SW480 (cell line): ENCODE measurements at regions not wholly inside any gene's neighbourhood (a gene's known extent, or its start where the extent isn't known, plus 50 kb on each side); places are given as distances from the start of the nearest gene placed in this dataset.
"Not testable (repeated sequence)": the region's sequence is repeated elsewhere in the genome, so short reads cannot be mapped to it uniquely, and the experiment has no call there.

Experiments used
- DNase-seq: peaks from one replicate; pipeline ENCODE4 v3.0.0-alpha.2; 2016; ENCODE audit warnings: low spot score

DNA sequence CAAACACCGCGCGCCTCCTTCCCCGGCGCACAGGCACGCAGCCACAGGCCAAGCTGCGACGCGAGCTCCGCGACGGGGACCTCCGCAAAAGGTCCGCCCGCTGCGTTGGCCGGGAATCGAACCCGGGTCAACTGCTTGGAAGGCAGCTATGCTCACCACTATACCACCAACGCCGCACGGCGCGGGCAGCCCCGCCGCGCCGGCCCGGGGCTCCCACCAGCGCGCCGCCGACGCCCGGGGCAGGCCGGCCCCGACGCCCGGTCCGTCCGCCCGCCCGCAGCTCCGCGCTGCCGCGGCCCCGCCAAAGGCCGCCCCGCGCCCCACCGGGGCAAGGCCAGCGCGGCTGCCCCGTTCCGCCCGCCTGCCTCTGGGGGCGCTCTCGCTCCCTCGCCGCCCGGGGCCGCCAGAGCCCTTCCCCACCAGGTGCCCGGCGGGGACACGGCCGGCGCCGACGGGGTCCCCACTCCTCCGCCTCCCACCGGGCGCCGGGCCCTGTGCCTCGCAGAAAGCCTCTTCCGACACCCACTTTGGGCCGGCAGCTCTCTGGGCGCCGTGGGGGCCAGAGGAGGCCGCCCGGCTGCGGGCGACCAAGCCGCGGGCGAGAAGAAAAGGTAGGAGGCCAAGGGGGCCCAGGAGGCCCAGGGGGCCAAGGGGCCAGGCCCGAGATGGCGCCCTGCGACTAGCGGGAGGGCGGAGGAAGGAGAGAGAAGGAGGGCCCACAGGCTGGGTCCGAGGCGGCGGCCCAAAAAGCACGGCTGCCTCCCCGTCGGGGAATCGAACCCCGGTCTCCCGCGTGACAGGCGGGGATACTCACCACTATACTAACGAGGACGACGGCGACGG, 50.2 kb upstream of the FCGR2A start:
- DNase-seq: not testable (repeated sequence)

DNA sequence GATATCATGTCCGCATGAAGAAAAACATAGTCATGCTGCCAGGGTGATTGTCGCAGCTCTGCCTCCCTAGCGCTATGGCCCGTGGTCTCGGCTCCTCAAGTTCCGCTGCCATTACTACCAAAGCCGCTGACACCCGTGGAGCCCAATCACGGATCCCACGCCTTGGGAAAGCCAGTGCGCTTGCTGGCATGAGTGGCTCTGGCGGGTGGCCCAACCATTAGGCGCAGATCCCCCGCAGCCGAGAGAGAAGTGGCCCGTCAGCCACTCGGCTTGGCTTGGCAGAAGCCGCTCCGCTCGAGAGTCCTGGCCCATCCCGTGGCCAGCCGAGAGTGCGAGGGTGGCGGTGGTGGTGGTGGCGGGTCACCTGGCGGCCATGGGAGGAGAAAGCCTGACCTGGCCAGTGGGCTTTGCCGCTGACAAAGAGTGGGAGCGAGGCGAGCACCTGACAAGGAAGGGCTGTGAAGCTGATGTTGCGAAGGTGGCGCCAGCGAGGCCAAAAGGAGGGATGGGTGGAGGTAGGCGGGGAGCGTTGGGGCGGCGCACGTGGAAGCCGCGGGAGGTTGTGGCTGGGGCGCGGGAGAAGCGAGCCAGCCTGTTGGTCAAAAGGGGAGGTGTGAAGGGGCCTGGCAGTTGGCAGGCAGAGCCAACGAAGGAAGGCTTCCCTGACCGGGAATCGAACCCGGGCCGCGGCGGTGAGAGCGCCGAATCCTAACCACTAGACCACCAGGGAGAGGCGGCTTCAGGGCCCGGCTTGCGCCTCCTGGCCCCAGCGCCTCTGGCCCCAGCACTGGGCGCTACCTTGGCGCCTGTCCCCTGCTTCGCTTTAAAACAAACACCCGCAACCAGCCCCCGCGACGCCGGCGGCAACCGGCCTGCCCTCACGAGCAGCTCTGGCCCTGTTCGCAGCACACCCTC, 51.0 kb upstream of the FCGR2A start:
- DNase-seq: not testable (repeated sequence)

DNA sequence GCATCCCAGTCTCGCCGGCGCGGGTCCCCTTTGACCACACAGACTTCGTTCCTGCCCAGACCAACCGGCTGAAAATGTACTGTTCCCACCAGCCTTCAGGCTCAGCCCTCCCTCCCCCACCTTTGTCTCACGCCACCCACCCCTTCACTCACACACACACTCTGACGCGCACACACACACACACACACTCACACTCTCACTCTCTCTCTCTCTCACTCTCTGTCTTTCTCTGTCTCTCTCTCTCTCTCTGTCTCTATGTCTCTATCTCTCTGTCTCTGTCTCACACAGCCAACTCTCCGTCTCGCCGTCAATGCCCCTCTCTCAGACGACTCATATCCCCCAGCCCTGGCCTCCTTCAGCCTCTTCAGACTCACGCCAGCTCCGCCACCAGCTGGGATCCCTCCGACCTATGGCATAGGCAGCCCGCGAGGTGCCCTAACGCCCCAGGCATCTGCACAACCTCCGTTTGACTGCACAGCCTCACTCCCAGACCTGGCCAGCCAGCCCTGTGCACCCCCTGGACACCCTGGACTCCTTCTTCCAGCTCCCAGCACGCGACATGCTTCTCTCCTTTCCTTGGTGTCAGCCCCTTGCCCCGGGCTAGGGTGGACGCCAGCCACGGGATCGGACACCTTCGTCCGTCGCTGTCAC, 53.4 kb upstream of the FCGR2A start:
- DNase-seq: not testable (repeated sequence)

DNA sequence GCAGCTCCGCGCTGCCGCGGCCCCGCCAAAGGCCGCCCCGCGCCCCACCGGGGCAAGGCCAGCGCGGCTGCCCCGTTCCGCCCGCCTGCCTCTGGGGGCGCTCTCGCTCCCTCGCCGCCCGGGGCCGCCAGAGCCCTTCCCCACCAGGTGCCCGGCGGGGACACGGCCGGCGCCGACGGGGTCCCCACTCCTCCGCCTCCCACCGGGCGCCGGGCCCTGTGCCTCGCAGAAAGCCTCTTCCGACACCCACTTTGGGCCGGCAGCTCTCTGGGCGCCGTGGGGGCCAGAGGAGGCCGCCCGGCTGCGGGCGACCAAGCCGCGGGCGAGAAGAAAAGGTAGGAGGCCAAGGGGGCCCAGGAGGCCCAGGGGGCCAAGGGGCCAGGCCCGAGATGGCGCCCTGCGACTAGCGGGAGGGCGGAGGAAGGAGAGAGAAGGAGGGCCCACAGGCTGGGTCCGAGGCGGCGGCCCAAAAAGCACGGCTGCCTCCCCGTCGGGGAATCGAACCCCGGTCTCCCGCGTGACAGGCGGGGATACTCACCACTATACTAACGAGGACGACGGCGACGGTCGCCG, 57.4 kb upstream of the FCGR2A start:
- DNase-seq: not testable (repeated sequence)

DNA sequence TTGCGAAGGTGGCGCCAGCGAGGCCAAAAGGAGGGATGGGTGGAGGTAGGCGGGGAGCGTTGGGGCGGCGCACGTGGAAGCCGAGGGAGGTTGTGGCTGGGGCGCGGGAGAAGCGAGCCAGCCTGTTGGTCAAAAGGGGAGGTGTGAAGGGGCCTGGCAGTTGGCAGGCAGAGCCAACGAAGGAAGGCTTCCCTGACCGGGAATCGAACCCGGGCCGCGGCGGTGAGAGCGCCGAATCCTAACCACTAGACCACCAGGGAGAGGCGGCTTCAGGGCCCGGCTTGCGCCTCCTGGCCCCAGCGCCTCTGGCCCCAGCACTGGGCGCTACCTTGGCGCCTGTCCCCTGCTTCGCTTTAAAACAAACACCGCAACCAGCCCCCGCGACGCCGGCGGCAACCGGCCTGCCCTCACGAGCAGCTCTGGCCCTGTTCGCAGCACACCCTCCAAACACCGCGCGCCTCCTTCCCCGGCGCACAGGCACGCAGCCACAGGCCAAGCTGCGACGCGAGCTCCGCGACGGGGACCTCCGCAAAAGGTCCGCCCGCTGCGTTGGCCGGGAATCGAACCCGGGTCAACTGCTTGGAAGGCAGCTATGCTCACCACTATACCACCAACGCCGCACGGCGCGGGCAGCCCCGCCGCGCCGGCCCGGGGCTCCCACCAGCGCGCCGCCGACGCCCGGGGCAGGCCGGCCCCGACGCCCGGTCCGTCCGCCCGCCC, 58.1 kb upstream of the FCGR2A start:
- not testable (repeated sequence) for DNase-seq

DNA sequence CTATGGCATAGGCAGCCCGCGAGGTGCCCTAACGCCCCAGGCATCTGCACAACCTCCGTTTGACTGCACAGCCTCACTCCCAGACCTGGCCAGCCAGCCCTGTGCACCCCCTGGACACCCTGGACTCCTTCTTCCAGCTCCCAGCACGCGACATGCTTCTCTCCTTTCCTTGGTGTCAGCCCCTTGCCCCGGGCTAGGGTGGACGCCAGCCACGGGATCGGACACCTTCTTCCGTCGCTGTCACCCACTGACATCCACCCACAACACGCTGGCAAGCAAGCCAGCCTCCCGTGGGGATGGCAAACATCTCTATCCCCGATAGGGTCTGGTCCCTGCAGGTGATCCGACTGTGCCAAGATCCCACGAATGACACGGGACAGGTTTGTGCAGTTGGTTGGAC, 60.5 kb upstream of the FCGR2A start:
- DNase-seq: not testable (repeated sequence)

DNA sequence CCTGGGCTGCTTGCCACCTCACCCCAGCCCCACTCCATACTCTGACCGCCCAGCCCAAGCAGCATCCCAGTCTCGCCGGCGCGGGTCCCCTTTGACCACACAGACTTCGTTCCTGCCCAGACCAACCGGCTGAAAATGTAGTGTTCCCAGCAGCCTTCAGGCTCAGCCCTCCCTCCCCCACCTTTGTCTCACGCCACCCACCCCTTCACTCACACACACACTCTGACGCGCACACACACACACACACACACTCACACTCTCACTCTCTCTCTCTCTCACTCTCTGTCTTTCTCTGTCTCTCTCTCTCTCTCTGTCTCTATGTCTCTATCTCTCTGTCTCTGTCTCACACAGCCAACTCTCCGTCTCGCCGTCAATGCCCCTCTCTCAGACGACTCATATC, 61.0 kb upstream of the FCGR2A start:
- DNase-seq: not testable (repeated sequence)

DNA sequence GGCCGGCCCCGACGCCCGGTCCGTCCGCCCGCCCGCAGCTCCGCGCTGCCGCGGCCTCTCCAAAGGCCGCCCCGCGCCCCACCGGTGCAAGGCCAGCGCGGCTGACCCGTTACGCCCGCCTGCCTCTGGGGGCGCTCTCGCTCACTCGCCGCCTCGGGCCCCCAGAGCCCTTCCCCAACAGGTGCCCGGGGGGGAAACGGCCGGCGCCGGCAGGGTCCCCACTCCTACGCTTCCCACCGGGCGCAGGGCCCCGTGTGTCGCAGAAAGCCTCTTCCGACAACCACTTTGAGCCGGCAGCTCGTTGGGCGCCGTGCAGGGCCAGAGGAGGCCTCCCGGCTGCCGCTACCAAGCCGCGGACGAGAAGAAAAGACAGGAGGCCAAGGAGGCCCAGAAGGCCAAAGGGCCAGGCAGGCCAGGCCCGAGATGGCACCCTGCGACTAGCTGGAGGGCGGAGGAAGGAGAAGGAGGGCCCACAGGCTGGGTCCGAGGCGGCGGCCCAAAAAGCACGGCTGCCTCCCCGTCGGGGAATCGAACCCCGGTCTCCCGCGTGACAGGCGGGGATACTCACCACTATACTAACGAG, 64.9 kb upstream of the FCGR2A start:
- DNase-seq: peak; percentile 63

DNA sequence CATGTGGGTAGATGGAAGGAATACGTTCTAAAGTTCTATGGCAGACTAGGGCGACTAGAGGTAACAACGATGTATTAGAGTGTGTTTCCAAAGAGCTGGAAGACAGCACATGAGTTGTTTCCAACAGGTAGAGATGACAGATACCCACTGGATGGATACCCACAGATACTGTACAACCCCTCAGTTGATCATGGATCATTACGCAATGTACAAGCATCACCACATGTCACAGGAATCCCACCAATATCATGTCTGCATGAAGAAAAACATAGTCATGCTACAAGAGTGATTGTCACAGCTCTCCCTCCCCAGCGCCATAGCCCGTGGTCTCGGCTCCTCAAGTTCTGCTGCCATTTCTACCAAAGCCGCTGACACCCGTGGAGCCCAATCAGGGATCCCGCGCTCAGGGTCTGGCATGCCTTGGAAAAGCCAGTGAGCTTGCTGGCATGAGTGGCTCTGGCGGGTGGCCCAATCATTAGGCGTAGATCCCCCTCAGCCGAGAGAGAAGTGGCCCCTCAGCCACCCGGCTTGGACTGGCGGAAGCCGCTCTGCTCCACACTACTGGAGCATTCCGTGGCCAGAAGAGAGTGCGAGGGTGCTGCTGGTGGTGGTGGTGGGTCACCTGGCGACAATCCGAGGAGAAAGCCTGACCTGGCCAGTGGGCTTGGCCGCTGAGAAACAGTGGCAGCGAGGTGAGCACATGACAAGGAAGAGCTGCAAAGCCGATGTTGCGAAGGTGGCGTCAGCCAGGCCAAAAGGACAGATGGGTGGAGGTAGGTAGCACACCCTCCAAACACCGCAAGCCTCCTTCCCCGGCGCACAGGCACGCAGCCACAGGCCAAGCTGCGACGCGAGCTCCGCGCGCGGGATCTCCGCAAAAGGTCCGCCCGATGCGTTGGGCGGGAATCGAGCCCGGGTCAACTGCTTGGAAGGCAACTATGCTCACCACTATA, 65.7 kb upstream of the FCGR2A start:
- peak; percentile 29 for DNase-seq

DNA sequence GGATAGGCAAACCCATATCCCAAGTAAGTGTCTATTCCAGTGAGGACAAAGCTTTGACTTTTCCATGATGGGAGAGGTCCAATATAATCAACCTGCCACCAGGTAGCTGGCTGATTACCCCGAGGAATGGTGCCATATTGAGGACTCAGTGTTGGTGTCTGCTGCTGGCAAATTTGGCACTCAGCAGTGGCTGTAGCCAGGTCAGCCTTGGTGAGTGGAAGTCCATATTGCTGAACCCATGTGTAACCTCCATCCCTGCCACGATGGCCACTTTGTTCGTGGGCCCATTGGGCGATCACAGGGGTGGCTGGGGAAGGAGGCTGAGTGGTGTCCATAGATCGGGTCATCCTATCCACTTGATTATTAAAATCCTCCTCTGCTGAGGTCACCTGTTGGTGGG, 65.5 kb upstream of the CFAP126 start:
- not testable (repeated sequence) for DNase-seq

DNA sequence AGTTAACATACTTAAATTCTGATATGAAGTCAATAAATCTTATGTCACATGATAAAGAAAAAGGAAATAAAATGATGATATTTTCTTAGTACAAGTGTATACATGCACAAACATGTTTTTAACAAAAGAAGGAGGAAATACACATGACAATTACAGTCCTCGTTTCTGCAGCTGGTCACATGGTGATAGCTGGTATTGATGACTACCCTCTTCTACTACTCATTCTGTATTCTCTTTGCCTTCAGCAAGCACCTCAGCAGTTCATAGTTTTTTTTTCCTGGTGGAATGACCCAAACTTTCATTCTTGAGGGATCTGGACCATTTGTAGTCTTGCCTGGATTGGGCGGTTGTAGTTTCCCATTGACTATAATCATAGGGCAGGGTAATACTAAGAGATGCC, 64.4 kb upstream of the CFAP126 start:
- no peak for DNase-seq

DNA sequence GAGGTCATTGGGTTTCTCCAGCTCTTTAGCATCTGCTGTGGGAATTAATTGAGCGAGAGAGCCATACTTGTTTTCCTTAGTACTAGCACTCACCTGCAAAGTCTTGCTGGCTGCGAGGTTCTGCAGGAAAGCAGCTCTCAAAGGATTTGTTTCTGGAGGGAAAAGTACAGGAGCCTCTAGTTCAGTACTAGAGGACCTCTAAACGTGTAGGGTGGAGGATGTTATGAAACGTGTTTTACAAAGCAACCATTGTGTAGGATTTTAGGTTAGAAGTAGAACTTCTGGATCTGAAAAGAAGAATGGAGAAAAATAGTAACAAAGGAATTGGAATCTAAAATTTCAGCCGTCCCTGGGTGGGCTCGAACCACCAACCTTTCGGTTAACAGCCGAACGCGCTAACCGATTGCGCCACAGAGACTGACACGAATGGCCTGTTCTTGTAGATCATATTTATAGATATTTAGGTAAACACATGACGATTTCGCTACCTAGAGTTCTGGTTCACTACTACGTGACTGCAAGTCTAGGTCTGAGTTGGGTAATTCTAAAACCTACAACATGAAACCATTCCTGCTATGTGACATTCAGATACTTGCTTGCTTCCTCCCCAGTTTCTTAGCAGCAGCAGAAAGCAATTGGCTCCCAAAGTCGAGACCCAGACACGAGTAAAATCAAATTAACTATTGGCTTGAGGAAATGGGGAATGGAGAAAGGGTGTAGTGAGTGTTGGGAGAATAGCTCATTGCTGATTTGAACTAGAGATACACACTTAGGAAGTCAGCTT, 60.2 kb upstream of the CFAP126 start:
- DNase-seq: no peak

DNA sequence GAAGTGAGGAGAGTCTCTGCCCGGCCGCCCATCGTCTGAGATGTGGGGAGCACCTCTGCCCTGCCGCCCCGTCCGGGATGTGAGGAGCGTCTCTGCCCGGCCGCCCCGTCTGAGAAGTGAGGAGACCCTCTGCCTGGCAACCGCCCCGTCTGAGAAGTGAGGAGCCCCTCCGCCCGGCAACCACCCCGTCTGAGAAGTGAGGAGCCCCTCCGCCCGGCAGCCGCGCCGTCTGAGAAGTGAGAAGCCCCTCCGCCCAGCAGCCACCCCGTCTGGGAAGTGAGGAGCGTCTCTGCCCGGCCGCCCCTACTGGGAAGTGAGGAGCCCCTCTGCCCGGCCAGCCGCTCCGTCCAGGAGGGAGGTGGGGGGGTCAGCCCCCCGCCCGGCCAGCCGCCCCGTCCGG, 55.2 kb upstream of the CFAP126 start:
- DNase-seq: not testable (repeated sequence)

DNA sequence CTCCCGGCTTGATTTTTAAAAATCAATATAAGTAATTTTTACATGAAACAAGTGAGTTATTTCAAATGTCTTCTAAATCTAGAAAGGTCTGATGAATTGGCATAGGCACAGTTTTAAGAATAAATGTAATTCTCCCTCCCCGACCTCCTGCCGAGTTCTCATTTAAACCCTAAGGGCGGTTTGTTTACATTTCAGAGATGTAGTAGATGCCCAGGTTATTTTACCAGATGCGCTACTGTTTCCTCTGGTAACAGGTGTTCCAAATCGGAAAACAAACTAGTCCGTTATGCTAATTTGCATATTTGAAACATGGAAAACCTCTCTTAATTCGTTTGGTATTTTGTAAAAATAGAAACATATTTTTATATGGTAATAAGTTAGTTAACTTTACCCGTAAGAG, 53.8 kb upstream of the CFAP126 start:
- no peak for DNase-seq

DNA sequence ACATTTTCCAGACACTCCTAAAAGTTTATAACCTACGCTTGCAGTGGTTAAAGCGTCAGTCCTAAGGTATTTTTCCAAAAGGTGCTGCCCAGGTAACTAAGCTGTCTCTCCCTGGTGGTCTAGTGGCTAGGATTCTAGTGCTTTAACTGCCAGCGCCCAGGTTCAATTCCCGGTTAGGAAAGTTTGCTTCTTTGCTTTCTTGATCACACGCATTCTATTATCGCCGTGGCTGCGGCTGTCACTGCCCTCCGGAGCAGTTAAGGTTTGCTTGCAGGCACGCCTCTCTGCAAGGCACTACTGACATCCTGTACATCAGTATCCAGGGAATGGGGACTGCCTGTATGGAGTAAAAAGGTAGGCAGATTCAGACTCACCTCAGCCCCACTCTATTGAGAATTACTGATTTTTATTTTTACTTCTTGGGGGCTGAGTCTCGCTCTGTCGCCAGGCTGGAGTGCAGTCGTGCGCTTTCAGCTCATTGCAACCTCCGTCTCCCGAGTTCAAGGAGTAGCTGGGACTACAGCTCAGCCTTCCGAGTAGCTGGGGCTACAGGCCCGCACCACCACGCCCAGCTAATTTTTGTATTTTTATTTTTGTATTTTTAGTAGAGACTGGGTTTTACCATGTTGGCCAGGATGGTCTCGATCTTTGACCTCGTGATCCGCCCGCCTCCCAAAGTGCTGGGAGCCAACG, 53.2 kb upstream of the CFAP126 start:
- DNase-seq: no peak

DNA sequence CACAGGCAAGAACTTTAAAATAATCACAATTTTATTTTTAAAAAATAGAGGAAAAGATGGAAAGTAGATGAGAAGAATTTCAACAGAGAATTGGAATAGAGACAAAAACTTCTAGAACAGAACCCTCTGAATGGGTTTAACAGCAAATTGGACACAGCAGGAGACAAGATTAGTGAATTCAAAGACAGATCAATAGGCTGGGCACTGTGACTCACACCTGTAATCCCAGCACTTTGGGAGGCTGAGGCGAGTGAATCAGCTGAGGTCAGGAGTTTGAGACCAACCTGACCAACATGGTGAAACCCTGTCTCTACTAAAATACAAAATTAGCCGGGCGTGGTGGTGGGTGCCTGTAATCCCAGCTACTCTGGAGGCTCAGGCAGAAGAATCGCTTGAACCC, 49.9 kb upstream of the CFAP126 start:
- not testable (repeated sequence) for DNase-seq
